ENCODE measurements at regions not wholly inside any gene's neighbourhood (a gene's known extent, or its start where the extent isn't known, plus 50 kb on each side); places are given as distances from the start of the nearest gene placed in this dataset.

DNA sequence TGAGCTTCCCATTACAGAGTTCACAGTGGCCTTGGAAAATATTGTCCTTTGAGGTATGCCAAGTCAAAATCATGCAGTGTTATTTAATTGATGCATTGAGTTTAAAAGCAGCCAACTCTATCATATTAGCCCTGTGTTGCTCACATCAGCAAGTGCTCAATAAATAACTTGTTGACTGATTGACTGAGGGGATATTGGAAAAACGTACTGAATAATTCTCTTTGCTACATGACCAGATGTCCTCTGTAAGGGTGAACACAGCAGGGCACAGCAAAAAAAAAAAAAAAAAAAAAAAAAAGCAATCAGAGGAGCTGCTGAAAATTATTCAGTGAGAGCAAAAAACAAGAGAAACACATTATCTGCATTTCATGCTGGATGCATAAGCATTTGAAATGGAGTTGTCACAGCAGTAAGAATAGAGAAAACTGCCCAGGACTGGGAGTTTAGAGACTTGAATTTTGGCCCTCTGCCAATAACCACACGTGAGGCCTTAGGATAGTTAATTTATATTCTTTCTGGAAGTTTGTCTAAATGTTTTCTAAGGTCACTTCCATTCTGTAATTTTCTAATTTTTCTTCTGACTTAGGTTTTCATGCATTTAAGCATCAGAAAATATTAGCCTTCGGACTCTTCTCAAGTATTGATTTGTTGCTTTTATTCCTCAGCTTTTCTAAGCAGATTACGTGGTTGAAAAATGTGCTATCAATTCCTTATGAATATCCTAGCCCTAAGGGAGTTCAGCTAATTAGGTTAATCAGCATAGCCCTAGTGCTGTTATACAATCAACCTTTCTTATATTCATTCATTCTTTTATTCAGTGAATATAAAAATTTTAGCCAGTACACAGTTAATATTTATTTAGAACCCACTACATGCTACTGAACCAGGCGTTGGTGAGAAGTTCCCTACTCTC lies 246.8 kb upstream of the STXBP5 start:
- TF ChIP-seq EZH2 (IDR thresholded peaks at IDR 0.05; ENCODE audit: borderline replicate concordance, control insufficient read depth, low read depth, low read length), result no peak
- TF ChIP-seq IKZF1 (conservative IDR thresholded peaks at IDR 0.05), result no peak
- no peak for TF ChIP-seq NFIC (IDR thresholded peaks at IDR 0.05; ENCODE audit: low read depth, low read length)
- no peak for TF ChIP-seq FOXM1 (IDR thresholded peaks at IDR 0.05; ENCODE audit: low read depth, low read length)
- no peak for TF ChIP-seq NFYA (IDR thresholded peaks at IDR 0.05; ENCODE audit: borderline replicate concordance, low read depth, low read length)
- TF ChIP-seq TAF1 (IDR thresholded peaks at IDR 0.05; ENCODE audit: borderline replicate concordance, low read depth, low read length), result no peak
- TF ChIP-seq BHLHE40 (IDR thresholded peaks at IDR 0.05; ENCODE audit: borderline replicate concordance in 1 of 2, low read depth in 2 of 2, low read length in 1 of 2), result no peak
- TF ChIP-seq, protein P1, sequence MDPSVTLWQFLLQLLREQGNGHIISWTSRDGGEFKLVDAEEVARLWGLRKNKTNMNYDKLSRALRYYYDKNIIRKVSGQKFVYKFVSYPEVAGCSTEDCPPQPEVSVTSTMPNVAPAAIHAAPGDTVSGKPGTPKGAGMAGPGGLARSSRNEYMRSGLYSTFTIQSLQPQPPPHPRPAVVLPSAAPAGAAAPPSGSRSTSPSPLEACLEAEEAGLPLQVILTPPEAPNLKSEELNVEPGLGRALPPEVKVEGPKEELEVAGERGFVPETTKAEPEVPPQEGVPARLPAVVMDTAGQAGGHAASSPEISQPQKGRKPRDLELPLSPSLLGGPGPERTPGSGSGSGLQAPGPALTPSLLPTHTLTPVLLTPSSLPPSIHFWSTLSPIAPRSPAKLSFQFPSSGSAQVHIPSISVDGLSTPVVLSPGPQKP (IDR thresholded peaks at IDR 0.05; ENCODE audit: low read depth, low read length), result no peak
- TF ChIP-seq ZNF24 (IDR thresholded peaks at IDR 0.05), result no peak
- TF ChIP-seq, protein P2, sequence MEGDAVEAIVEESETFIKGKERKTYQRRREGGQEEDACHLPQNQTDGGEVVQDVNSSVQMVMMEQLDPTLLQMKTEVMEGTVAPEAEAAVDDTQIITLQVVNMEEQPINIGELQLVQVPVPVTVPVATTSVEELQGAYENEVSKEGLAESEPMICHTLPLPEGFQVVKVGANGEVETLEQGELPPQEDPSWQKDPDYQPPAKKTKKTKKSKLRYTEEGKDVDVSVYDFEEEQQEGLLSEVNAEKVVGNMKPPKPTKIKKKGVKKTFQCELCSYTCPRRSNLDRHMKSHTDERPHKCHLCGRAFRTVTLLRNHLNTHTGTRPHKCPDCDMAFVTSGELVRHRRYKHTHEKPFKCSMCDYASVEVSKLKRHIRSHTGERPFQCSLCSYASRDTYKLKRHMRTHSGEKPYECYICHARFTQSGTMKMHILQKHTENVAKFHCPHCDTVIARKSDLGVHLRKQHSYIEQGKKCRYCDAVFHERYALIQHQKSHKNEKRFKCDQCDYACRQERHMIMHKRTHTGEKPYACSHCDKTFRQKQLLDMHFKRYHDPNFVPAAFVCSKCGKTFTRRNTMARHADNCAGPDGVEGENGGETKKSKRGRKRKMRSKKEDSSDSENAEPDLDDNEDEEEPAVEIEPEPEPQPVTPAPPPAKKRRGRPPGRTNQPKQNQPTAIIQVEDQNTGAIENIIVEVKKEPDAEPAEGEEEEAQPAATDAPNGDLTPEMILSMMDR (IDR thresholded peaks at IDR 0.05 in 2 of 3, conservative IDR thresholded peaks at IDR 0.05 in 1 of 3; ENCODE audit: control insufficient read depth in 2 of 3, extremely low read depth in 1 of 3, insufficient read depth in 1 of 3, low read depth in 3 of 3, low read length in 3 of 3), result no peak
- no peak for TF ChIP-seq POLR2AphosphoS2 (IDR thresholded peaks at IDR 0.05; ENCODE audit: low read depth, low read length)
- no peak for TF ChIP-seq POLR2AphosphoS5 (IDR thresholded peaks at IDR 0.05; ENCODE audit: low read length)
- no peak for TF ChIP-seq YY1 (IDR thresholded peaks at IDR 0.05; ENCODE audit: low read depth, low read length)

Measured in GM12878 (cell line).